C4-2B (cell line): ENCODE measurements at regions not wholly inside any gene's neighbourhood (a gene's known extent, or its start where the extent isn't known, plus 50 kb on each side); places are given as distances from the start of the nearest gene placed in this dataset.
"Not testable (repeated sequence)": the region's sequence is repeated elsewhere in the genome, so short reads cannot be mapped to it uniquely, and the experiment has no call there.

Experiments used
- H3K27ac ChIP-seq: fragments of 450-650 bp; 2 replicates; pipeline ENCODE4 v1.5.1; 2017
- ZFX ChIP-seq: fragments of 450-650 bp; IDR thresholded peaks from 2 replicates; pipeline ENCODE4 v1.6.1; 2017
- TF ChIP-seq, protein P1 (sequence below): fragments of 450-650 bp; conservative IDR thresholded peaks from 2 replicates; pipeline ENCODE4 v1.5.1; 2017; ENCODE audit warnings: mild to moderate bottlenecking

DNA sequence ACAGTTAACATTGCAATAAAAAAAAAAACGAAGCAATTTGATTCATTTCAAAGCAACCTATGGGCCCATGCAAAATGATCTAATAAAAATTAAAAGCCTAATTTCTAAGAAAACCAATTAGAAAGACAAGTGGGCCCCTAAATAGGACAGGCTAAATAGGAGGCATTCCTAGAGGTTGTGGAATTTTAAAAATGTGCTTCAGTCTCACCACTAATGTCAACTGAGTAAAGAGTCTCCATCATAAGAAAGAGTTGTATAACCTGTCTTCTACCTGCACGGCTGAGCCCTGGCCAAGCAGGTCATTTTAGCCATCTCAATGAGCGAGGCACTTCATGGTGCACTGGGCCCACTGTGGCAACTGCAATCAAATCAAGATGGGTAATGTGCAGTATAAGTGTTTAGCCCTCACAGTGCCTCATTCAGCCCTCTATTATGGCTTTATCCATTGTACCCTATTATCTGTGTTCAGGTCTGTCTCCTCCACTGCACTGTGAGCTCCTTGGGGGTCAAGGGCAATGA, 76.4 kb downstream of the PRSS23 start:
- no peak overlapping the region for H3K27ac ChIP-seq
- no peak for TF ChIP-seq ZFX
- TF ChIP-seq, protein P1, sequence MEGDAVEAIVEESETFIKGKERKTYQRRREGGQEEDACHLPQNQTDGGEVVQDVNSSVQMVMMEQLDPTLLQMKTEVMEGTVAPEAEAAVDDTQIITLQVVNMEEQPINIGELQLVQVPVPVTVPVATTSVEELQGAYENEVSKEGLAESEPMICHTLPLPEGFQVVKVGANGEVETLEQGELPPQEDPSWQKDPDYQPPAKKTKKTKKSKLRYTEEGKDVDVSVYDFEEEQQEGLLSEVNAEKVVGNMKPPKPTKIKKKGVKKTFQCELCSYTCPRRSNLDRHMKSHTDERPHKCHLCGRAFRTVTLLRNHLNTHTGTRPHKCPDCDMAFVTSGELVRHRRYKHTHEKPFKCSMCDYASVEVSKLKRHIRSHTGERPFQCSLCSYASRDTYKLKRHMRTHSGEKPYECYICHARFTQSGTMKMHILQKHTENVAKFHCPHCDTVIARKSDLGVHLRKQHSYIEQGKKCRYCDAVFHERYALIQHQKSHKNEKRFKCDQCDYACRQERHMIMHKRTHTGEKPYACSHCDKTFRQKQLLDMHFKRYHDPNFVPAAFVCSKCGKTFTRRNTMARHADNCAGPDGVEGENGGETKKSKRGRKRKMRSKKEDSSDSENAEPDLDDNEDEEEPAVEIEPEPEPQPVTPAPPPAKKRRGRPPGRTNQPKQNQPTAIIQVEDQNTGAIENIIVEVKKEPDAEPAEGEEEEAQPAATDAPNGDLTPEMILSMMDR = no peak

DNA sequence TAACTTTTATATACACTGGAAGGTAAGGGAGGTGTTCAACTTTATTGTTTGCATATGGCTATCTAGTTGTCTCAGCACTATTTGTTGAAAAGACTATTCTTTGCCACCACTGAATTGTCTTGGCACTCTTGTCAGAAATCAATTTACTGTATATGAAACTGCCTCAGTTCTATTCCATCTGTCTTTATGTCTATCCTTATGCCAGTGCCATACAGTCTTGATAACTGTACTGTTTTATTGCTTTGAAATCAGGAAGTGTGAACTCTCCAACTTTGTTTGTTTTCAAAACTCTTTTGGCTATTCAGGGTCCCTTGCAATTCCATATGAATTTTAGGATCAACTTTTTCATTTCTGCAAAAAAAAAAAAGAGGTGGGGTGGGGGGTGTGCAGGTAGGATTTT, 77.2 kb downstream of the PRSS23 start:
- no peak overlapping the region for H3K27ac ChIP-seq
- no peak for TF ChIP-seq ZFX
- TF ChIP-seq, protein P1 = no peak

DNA sequence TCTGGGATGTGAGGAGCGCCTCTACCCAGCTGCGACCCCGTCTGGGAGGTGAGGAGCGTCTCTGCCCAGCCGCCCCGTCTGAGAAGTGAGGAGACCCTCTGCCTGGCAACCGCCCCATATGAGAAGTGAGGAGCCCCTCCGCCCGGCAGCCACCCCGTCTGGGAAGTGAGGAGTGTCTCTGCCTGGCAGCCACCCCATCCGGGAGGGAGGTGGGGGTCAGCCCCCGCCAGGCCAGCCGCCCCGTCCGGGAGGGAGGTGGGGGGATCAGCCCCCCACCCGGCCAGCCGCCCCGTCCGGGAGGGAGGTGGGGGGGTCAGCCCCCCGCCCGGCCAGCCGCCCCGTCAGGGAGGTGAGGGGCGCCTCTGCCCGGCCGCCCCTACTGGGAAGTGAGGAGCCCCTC, 76.0 kb downstream of the FZD4 start:
- H3K27ac ChIP-seq = not testable (repeated sequence)

DNA sequence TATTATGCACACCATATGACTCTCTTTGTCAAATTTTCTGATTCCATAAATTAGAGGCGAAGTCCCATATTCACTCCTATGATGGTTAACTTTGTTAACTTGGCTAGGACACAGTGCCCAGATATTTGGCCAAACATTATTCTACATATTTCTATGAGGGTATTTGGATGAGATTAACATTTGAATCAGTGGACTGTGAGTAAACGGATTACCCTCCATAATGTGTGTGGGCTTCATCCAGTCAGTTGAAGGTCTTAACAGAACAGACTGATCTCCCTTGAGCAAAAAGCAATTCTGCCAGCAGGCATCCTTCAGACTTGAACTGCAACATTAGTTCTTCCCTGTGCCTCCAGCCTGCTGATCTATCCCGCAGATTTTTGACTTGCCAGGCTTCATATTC, 69.9 kb downstream of the FZD4 start:
- TF ChIP-seq, protein P1 = no peak
- TF ChIP-seq ZFX = no peak
- no peak overlapping the region for H3K27ac ChIP-seq

DNA sequence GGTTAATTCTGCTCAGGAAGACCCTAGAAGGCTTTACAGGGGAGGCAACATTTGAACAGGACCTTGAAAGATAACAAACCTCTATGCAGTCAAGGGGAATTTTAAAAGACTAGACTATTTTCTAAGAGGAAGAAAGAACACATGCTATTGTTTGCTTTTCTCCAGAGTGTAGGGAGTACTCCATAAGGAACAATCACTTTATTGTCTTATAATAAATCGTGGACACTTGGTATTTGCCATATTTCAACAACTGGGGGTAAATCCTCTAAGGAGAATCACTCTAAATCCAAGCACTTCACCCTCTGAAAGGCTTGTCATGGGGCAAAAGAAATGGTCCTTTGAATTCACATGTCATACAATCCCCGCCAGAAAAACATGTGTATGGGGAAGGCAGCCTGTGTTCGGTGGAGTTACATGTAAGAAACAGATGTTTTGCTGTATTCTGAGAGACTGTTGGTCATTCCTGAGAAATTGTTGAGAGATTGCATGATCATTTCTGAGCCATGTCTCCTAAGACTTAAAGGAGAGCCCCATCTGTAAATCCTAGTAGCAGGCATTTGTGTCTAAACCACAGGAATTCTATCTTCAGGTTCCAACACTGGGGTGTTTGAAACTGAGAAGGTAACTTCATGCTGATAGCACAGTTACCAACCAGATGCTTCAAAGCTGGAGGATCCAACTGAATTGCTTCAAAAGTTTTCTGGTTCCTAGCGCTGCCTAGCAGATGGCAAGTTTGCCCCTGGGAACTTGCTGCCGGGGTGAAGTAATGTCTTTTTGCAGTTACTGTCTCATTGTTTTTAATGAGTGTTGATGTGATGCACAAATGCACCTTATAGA, 66.8 kb downstream of the FZD4 start:
- no peak overlapping the region for H3K27ac ChIP-seq
- TF ChIP-seq ZFX = no peak
- TF ChIP-seq, protein P1 = no peak

DNA sequence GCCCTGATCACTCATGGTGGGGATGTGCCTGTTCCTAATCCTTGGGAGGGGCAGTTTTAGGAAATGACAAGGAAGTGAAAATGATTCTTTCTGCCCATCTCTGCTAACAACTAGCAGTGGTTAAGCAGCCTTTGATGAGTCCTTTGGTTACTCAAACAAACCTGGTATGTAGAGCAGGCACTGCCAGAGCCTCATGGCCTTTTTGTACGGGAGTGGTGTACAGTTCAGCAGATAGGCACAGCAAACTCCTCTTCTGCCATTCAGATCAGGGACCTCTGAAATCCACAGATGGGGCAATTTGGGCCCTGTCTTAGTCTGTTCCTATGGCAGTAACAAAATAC, 66.2 kb downstream of the FZD4 start:
- TF ChIP-seq, protein P1 = no peak
- TF ChIP-seq ZFX = no peak
- H3K27ac ChIP-seq = no peak overlapping the region

DNA sequence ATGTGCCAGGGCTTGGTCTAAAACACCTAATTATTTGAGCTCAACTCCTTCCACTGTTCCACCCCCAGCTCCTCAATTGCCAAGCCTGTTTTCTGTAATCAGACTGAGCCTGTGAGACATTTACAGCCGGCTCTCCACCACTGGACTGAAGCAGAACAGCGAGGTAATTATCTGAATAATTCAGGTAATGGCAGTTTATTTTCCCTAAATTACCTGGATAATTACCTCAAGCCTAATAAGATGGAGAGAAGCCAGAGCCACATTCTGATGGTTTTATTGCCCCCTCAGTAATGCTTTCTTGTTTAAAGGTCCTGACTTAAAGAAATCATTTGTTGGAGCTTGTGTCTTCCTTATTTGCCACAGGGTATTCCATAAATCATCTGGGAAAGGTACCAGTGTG, 64.2 kb downstream of the FZD4 start:
- no peak overlapping the region for H3K27ac ChIP-seq
- TF ChIP-seq ZFX = no peak
- TF ChIP-seq, protein P1 = no peak

DNA sequence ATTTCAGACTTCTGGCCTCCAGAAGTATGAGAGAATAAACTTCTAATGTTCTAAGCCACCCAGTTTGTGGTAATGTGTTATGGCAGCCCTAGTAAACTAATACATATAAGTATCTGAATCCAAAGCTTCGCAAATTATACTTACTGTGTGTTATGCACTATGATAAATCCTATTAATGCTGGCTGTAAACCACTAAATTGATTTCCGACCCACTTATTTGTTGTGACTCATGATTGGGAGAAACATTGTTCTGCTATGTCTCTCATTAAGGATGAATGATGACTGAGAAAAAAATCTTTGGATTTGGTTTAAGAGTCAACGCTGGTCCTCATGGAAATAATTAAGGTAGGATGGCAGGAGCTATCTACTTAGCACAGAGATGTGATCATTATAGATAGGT, 62.0 kb downstream of the FZD4 start:
- no peak overlapping the region for H3K27ac ChIP-seq
- TF ChIP-seq, protein P1 = no peak
- no peak for TF ChIP-seq ZFX
